ENCODE measurements at regions not wholly inside any gene's neighbourhood (a gene's known extent, or its start where the extent isn't known, plus 50 kb on each side); places are given as distances from the start of the nearest gene placed in this dataset.

- TF ChIP-seq, protein P1, sequence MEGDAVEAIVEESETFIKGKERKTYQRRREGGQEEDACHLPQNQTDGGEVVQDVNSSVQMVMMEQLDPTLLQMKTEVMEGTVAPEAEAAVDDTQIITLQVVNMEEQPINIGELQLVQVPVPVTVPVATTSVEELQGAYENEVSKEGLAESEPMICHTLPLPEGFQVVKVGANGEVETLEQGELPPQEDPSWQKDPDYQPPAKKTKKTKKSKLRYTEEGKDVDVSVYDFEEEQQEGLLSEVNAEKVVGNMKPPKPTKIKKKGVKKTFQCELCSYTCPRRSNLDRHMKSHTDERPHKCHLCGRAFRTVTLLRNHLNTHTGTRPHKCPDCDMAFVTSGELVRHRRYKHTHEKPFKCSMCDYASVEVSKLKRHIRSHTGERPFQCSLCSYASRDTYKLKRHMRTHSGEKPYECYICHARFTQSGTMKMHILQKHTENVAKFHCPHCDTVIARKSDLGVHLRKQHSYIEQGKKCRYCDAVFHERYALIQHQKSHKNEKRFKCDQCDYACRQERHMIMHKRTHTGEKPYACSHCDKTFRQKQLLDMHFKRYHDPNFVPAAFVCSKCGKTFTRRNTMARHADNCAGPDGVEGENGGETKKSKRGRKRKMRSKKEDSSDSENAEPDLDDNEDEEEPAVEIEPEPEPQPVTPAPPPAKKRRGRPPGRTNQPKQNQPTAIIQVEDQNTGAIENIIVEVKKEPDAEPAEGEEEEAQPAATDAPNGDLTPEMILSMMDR (IDR thresholded peaks at IDR 0.05) = no peak
- no peak for TF ChIP-seq POLR2AphosphoS5 (IDR thresholded peaks at IDR 0.05)
- no peak for TF ChIP-seq POLR2A (IDR thresholded peaks at IDR 0.05)
These were observed 75.6 kb upstream of the USP25 start for GRCh38 chr21:15654171-15654570.
